NCI-H1092 (cell line): ENCODE measurements at regions not wholly inside any gene's neighbourhood (a gene's known extent, or its start where the extent isn't known, plus 50 kb on each side); places are given as distances from the start of the nearest gene placed in this dataset.

Experiments
- DNase-seq: peaks from one replicate; lab custom pipeline; 2025; lab: John Stamatoyannopoulos, UW

DNA sequence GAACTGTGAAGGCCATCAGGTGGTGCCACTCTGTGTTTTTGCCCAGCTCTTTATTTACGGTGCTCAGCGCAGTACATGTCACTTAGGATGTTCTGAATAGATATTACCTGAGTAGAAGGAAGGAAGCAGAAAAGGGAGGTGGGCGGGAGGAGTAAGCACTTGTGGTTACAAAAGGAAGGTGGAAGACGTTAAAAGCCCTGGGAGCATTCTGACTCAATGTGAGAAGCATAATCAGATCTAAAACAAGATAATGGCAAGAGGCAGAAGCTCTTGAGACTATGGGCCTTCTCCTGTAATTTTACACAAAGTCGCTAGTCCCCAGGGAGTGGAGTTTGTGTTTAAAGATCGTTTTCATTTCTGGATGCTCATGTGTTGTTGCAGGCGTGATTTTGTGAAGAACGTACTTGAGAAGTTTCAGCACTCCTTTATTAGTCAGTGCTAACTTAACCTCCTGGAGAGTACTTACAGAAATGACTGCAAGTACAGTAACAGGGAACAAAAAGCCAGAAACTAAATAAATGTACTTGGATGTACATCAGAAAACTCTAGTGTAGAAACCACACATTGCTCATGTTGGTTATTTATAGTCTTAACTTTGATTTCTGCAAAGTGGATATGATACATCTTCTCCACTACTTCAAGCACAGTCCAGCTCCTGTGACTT is 1523.5 kb downstream of the AACS start:
- DNase-seq: no peak

DNA sequence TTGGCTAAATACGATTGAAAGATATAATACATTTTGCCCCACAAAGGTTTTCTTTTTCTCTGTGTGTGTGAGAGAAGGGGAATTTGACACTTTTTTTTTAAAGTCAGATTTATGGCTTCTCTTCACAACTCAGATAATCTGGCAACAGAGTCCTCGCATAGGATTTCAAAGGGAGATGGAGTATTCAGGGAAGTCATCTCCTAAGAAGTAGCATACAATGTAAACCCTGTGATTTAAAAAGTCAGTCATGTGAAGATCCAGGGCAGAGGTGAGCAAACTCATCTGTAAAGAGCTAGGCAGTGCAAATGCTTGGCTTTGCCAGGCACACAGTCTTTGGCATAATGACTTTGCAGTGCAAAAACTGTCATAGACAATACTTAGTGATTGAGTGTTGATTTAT is 1526.3 kb downstream of the AACS start:
- DNase-seq: no peak

DNA sequence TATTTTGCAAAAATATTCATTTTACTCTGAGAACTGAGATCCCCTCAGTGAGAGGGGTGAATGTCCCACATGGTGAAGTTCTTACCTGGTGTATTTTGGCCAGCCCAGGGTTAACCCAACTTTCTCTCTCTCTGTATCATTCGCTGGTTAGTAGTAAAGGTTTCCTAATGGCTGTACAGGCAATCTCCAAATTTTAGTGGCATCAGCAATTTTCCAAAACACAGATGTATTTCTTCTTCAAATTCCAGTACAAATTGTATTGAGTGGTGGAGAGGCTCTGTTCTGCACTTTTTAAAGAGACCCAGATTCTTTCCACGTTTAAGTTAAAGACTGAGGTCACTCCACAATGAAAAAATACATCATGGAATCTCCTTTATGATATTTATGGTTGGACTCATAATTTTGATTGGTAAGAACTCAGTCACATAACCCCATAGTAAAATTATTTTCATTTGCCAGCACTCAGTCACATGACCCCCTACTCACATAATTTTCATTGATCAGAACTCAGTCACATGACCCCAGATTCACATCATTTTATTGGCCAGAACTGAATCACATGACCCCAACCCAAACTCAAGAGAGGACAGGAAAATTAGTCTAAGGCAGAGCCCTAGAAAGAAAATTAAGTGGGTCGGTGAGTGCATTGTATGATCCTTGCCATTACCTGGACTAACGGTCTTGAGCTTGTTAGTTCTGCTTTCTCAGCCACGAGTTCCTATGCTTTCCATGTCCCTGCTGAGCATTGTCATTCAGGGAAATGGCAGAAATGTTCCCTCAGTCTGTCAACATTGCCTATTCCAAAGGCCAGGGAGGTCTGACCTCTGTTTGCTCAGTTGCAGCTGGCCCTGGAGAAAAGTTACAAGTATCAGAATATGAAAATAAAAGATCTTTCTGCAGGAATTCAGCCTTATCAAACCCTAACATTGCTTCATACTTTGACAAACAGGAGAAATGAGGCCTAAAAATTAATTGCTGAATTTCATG is 1536.2 kb downstream of the AACS start:
- no peak for DNase-seq

DNA sequence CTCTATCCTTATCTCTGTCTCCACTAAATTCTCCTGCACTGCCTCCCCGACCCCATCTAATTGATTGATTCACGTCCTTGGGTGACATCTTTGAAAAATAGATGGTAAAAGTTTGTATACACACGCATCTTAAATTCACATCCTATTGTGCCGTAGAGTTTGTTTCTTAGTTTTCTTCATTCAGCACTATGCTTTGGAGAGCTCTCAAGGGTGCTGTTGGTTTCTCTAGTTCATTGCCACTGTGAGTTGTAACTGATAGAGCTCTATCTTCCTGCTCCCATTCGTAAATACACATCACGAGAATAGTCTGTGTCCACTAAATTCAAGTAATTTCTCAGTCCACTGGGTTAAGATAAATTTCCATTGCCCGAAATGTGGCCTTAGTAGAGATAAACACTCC is 1537.4 kb downstream of the AACS start:
- DNase-seq: no peak

DNA sequence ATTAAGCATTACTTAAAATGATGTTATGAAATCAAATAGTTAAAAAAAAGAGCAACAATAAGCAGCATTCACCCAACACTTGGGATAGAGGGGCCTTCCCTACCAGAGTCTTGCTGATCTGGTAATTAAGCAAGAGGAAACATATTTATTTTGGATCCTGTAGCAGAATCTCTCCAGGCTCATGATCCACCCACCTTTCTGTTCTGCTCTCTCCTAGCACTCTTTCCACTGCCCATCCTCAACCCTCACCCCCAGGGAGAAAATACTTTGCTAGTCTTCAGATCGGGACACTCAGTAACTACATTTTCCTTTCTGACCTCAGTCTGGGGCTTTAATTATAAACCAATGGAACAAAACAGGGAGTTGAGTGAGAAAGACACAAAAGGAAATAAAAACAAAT is 1541.9 kb downstream of the AACS start:
- no peak for DNase-seq

DNA sequence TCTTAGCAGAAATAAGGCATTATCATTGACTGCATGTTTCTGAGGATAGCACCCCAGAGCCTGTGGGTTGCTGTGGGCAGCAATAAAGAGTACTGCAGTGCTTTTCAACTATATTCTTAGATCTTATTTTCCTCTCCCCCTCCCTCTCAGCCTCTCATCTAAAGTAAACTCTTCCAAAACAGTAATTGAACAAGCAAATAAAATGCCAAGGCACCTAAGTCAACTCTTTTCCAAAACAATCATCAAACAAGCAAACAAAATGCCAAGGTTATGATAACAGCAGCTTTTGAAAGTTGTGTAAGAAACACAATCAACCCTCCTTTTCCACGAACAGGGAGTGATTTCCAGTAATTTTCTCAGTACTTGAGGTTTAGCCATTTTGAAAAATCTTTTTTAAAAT is 1542.6 kb downstream of the AACS start:
- no peak for DNase-seq

DNA sequence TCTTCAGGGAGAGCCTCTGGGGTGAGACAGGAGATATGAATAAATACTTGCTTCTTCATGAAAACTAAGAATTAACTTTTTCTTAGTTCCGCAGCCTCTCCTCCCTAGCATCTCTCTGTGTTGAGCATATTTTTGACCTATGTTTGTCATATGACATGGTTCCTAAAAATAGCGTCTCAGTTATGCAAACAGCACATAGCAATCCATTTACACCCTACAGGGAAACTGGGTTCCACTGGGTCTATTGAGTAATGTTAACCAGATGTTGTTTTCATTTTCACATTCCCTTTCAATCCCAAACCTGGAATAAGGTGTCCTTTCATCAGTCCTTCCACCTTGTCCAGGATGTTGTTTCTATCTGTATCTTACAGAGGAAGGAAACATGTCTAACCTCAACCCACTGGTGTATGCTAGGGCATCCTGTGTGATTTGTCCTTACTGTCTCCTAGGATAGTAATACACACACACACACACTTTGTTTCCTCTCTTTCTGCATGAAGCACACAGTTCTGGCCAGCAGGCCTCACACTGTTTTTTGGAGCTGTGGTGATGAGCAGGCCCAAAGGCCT is 1543.5 kb downstream of the AACS start:
- DNase-seq: no peak

DNA sequence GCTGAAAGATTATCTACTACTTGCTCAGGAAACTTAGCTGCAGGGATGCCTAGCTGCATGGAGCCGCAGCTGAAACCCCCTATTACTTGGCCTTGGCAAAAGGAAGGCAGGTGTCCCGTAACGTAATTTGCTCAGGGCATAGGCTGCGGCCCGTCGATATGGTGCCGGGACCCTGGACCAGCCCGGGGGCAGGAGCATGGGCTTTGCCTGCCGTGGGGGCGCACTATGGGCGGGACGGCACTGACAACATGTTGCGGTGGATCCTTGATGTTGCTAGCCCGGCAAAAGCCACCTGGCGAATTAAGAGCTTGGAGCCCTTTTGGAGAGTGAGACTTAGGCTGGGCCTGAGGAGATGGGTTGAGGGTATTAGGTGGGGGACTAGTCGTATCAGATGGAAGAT is 1551.2 kb downstream of the AACS start:
- no peak for DNase-seq

DNA sequence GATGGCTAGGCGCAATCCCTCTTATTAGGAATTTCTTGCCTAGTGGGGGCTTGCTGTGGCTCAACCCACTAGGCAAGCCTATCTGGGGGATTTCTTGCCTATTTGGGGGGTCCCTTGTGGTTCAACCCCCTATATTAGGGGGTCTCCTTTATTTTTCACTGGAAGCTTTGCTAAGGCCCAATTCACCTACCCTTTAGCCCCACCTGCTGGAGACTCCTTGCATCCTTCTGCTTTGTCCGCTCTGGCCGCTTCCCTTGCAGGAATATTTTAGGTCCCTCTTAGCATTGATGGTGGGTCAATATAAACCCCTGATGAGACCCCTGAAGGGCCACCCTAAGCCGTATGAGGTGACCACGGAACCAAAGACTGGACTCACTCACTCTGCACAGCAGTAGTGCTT is 1552.1 kb downstream of the AACS start:
- no peak for DNase-seq

DNA sequence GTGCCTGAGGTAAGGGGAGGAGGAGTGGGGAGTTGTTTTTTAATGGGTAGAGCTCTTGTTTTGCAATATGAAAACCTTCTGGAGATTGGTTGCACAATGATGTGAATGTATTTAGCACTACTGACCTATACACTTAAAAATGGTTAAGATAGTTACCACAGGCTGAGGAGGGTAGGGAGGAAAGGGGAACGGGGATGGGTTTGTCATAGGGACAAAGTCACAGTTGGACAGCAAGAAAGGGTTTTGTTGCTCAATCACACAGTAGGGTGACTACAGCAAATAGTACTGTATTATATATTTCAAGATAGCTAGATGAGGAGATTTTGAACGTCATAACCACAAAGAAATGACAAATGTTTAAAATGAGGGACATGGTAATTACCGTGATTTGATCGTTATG is 1562.4 kb downstream of the AACS start:
- no peak for DNase-seq

DNA sequence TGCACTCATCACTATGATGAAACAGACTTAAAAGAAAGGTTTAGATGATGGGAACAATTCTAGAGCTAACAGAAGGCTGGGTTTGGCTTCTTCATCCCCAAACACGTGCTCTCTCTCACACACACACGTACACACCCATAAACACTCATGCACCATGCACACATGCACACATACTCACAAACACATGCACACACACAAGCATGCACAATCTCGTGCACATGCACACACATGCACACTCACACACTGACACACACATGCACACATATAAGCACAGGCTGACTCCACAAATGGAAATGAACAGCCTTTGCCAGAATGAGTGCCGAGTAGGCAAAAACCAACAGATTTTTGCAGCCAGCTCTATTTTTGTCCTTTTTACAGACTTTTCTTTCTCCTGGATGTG is 1571.6 kb downstream of the AACS start:
- DNase-seq: no peak

DNA sequence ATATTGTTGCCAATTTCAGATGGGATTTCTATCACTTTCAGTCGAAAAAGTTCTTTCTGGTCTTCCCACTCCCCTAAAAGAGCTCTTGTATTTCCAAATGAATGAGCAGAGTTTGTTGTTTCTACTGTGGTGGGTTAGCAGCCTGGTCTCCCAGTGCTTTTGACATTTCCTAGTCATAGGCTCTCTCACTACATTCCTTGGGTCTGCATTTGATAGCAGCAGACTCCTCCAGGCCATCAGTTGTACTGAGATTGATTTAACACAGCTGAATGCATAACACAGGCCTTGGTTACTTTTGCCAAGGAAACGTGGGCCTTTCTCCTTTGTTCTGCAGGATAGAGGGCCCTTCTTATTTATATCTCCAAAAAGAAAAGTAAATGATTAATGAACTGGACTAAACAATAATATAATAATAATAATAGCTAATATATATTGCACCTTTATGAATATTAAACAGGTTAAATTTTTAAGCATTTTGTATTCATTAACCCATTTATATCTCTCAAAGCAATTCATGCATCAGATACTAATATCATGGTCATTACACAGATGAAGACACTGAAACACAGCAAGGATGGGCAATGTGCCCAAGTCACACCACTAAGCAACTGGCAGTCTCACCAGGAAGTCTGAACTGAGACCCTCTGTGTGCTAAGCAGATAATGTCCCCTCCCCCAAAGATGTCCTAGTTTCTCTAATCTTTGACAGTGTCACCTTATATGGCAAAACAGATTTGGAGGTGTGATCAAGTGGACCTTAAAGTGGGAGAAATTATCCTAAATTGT is 1579.2 kb downstream of the AACS start:
- no peak for DNase-seq

DNA sequence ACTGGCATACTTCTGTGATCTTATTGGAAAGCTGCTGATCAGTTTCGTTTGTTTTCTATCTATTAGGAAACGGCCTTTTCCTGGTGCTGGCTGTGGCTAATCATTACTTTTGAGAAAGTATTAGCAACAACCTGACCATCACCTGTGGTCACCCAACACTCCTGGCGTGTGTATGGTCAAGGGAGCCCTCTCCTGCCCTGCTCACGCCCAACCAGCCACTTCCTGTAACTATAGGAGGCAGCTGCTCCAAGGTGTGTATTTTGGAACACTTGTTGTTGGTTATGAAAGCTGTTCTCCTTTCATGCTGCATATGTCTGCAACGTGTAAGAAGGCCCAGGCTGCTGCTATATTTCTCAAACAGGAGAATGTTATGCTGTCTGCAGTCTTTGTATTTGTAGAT is 1582.8 kb downstream of the AACS start:
- DNase-seq: no peak

DNA sequence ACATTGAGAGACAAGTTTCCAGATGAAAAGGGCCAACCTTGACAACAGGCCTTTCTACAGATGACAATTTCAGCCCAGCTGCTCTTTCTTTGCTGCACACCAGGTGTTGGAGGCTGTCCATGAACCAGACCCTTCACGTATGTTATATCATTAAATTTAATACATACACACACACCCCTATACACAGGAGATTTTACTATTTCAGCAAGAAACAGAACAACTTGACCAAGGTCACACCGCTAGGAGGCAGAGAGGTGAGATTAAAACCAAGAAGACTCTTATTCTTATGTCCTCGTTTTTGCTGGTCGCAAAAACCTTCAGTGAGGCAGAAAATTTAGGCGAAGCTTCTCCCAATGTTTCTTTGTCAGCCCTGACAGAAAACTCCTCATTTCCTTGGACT is 1585.9 kb downstream of the AACS start:
- DNase-seq: no peak

DNA sequence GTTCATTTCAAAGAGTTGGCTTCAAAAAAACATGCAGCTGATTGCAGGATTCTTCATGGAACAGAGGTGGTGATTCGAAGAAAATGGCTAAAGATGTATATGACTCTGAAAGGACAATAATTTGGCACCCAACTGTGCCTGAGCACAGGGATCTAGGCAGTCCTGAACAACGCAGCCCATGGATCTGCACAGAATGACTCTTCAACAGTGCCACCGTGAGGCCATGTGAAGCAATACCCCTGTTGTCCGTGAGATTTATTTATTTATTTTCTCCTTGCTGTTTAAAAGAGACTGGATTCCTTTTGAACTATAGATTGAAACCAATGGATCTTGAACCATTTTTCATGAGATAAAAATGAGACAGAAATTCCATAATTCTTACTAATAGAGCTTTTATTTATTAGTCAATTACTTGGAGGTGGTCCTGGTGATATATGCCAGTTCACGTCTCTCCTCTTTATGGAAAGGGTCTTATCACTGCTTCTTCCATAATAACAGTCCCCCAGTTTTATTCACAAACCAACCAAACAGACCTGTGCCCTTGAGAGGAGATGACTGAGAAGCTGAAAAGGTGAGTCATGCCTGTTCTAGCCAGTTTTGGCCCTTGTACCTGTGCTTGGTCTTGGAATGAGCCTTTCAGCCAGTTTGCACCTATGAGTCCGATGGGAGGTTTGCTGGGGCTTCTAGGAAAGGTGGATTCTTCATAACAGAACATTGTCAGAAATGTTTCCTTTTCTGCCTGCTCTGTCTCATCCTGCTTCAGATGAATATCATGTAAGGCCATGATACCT is 1598.3 kb downstream of the AACS start:
- no peak for DNase-seq

DNA sequence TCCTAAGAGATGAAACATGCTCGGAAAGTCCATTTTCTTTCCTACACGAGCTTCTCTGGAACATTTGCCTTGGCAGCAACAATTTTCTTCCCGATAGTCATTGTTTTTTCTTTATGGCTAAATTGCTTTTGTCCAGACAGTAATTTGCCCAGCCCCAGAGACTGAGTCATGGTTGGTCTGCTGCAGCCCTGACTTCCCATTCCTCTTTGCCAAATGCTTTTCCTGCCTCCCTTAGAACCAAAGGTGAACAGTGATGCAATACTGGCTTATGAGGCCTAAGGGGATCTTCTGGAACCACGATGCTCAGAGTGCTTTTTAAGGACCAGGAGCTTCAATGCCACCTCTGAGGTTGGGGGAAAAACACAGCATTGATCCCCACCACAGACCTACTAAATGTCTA is 1599.6 kb upstream of the TMEM132C start:
- DNase-seq: no peak

DNA sequence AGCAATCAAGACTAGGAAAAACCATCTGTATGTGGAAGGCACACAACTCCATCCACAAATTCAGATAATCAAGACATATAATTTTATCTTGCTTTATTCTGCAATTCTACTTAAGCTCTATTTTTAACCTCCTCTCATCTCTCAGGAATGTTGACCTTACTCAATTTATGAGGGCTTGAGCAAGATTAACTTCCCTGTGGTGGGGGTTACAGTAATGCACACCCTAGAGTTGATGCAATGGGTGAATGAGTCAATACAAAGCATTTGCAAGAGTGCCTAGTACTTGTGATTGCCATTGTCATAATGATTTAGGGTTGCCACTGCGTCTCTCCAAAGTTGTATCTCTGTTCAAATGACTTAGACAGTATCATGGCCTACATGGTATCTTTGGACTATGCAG is 1598.4 kb upstream of the TMEM132C start:
- DNase-seq: no peak

DNA sequence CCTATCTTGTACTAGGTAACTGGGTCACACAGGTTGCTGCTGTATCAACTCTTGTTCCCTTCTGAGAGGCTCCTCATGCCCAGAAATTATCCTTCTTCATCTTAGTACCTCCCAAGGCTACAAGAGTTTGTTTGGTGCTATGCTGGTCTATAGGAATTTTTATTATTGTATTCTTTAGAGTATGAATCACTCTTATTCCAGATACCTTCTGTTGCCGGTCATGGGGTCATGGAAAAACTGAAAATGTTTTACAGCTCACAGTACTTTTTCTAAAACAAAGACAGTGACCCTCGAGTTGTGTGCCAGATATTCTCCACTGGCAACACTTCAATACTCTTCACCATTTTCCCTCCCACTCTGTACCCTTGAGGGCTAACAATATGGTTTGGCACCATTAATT is 1598.0 kb upstream of the TMEM132C start:
- DNase-seq: no peak

DNA sequence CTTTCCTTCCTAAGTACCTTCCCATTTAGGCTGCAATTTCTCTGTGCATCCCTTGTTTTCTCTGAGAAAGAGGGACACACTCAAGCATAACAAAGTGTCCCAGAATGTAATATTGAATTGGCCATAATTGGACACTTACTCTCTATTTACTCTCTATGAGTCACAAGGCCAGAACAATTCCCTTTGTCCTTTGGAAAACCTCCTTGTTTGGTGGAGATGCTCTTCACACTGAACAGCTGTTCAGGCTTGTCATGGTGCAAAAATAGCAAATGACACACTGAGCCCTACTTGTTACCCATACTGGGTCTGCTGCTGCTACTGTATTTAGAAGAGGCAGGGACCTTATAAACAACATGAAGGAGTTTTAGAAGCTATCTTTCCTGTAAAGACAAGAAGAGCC is 1590.5 kb upstream of the TMEM132C start:
- peak; percentile 42 for DNase-seq

DNA sequence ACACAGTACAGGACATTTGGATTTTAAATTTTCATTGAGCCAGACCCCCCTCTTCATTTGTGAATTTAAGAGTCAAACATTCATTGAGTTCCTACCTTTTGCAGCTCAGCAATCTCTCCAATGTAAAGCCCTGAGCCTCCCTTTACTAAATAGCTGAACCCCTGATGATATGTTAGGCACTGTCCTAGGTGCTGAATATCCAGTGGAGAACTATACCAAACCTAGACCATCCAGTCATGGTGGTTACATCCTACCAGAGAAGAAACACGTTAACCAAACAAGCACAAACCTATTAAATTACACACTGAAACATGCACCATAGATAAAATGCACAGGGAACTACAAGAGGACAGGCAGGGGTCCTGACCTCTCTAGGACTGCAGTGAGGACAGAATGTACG is 1585.3 kb upstream of the TMEM132C start:
- DNase-seq: no peak

DNA sequence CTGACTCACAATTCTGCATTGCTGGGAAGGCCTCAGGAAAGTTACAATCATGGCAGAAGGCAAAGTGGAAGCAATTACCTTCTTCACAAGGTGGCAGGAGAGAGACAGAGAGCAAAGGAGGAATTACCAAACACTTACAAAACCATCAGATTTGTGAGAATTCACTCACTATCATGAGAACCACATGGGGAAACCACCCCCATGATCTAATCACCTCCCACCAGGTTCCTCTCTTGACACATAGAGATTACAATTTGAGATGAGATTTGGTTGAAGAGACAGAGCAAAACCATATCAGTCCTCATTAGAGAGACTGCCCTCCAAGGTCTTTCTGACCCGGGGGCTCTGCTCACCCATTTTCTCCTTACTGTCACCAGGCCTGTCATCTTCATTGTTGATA is 1582.3 kb upstream of the TMEM132C start:
- DNase-seq: no peak

DNA sequence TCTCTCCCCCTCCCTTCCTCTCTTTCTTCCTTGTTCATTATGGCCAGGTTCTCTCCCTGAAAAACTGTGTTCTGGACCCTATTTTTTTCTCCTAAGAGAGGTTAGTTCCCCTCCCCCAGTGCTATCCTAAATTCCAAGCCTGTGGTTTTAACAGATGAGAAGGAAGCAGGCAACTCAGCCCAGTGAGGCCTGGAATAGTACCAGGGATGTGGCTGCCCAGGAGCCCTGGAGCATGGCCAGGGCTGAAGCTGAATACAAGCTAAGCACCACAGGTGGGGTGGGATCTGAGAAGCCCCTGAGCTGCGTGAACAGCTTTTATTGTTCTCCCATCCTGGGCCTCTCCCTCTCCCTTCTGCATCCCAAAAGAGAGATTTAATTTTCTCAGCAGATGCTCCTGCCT is 1581.3 kb upstream of the TMEM132C start:
- no peak for DNase-seq
